Transverse colon (tissue), 4 donors: ENCODE measurements at regions not wholly inside any gene's neighbourhood (a gene's known extent, or its start where the extent isn't known, plus 50 kb on each side); places are given as distances from the start of the nearest gene placed in this dataset.

Experiments
- CTCF ChIP-seq, 5 experiments: fragments of 200-600 bp in 3 of 5; fragments of 450-650 bp in 2 of 5; sonication (generic) in 3 of 5; IDR thresholded peaks; 1 replicate in 2 of 5; 2 replicates in 3 of 5; pipeline ENCODE4 v1.5.1; 2016 to 2017; ENCODE audit warnings: antibody characterized with exemption in 5 of 5, inconsistent platforms in 3 of 5, mild to moderate bottlenecking in 2 of 5, moderate library complexity in 1 of 5
- POLR2A ChIP-seq: fragments of 450-650 bp; IDR thresholded peaks from one replicate; pipeline ENCODE4 v1.6.1; 2016; ENCODE audit warnings: antibody characterized with exemption, mild to moderate bottlenecking, moderate library complexity
- POLR2AphosphoS5 ChIP-seq, 3 donors: sonication (generic); formaldehyde crosslinking; IDR thresholded peaks; one replicate each; pipeline ENCODE4 v1.6.1; 2016; ENCODE audit warnings: antibody characterized with exemption in 3 of 3

- TF ChIP-seq POLR2AphosphoS5 (IDR thresholded peaks at IDR 0.05) (no peak), CTCF (IDR thresholded peaks at IDR 0.05) (no peak), POLR2A (no peak)
Measured at GRCh38 chr22:25282671-25283561, 63.5 kb downstream of the CRYBB2 start.
